Liver (tissue), 8 donors: ENCODE measurements at regions not wholly inside any gene's neighbourhood (a gene's known extent, or its start where the extent isn't known, plus 50 kb on each side); places are given as distances from the start of the nearest gene placed in this dataset.

Experiments
- DNase-seq: peaks from one replicate; pipeline ENCODE4 v3.0.0-alpha.2; 2017; ENCODE audit warnings: low spot score
- H3K27ac ChIP-seq, 2 donors: one replicate each; pipeline ENCODE4 v1.7.0; 2013; ENCODE audit warnings: inconsistent platforms in 2 of 2, low read length in 2 of 2, control low read depth in 1 of 2, low read depth in 1 of 2, mild to moderate bottlenecking in 1 of 2
- H3K27me3 ChIP-seq, 4 donors: one replicate each; pipeline versions ENCODE4 v1.6.1 to v1.7.0; 2013; ENCODE audit warnings: low read length in 3 of 4, inconsistent platforms in 1 of 4, mild to moderate bottlenecking in 1 of 4, moderate library complexity in 1 of 4; ENCODE audit not compliant: control insufficient read depth in 4 of 4, insufficient read depth in 4 of 4
- H3K36me3 ChIP-seq, 4 donors: one replicate each; pipeline versions ENCODE4 v1.6.1 to v1.7.0; 2013; ENCODE audit warnings: low read length in 3 of 4, mild to moderate bottlenecking in 3 of 4, low read depth in 1 of 4, moderate library complexity in 1 of 4; ENCODE audit not compliant: control insufficient read depth in 4 of 4, insufficient read depth in 3 of 4
- H3K4me1 ChIP-seq, 4 donors: one replicate each; pipeline versions ENCODE4 v1.6.1 to v1.7.0; 2013; ENCODE audit warnings: low read length in 3 of 4, mild to moderate bottlenecking in 3 of 4, moderate library complexity in 1 of 4; ENCODE audit not compliant: control insufficient read depth in 4 of 4, insufficient read depth in 4 of 4
- H3K4me3 ChIP-seq, 3 donors: one replicate each; pipeline versions ENCODE4 v1.6.1 to v1.7.0; 2013; ENCODE audit warnings: low read length in 3 of 3, control low read depth in 1 of 3, low read depth in 1 of 3, mild to moderate bottlenecking in 1 of 3
- H3K9ac ChIP-seq, 2 donors: one replicate each; pipeline ENCODE4 v1.7.0; 2013; ENCODE audit warnings: low read length in 2 of 2, mild to moderate bottlenecking in 2 of 2, moderate library complexity in 2 of 2, control low read depth in 1 of 2, low read depth in 1 of 2
- H3K9me3 ChIP-seq, 4 donors: one replicate each; pipeline versions ENCODE4 v1.6.1 to v1.7.0; 2013; ENCODE audit warnings: low read length in 3 of 4; ENCODE audit not compliant: control insufficient read depth in 4 of 4
- EGR1 ChIP-seq, 2 donors: IDR thresholded peaks; 2 replicates each; pipeline ENCODE4 v1.6.1; 2016 to 2018; ENCODE audit warnings: antibody characterized with exemption in 2 of 2, low read depth in 2 of 2
- FOXA1 ChIP-seq: IDR thresholded peaks from 2 replicates; pipeline ENCODE4 v1.6.1; 2016; ENCODE audit warnings: antibody characterized with exemption
- FOXA2 ChIP-seq: IDR thresholded peaks from 2 replicates; pipeline ENCODE4 v1.6.1; 2016; ENCODE audit warnings: antibody characterized with exemption
- GABPA ChIP-seq, 2 donors: IDR thresholded peaks in 1 of 2; conservative IDR thresholded peaks in 1 of 2; 2 replicates each; pipeline ENCODE4 v1.6.1; 2016; ENCODE audit warnings: antibody characterized with exemption in 2 of 2, mild to moderate bottlenecking in 1 of 2, moderate library complexity in 1 of 2
- HNF4A ChIP-seq, 2 donors: conservative IDR thresholded peaks; 2 replicates each; pipeline ENCODE4 v1.6.1; 2016; ENCODE audit warnings: antibody characterized with exemption in 2 of 2, mild to moderate bottlenecking in 2 of 2
- HNF4G ChIP-seq: IDR thresholded peaks from 2 replicates; pipeline ENCODE4 v1.6.1; 2016; ENCODE audit warnings: antibody characterized with exemption
- JUND ChIP-seq, 2 donors: IDR thresholded peaks; 2 replicates each; pipeline ENCODE4 v1.6.1; 2016; ENCODE audit warnings: antibody characterized with exemption in 2 of 2
- NR2F2 ChIP-seq: IDR thresholded peaks from 2 replicates; pipeline ENCODE4 v1.6.1; 2016; ENCODE audit warnings: antibody characterized with exemption
- RAD21 ChIP-seq, 2 donors: IDR thresholded peaks; 2 replicates each; pipeline ENCODE4 v1.6.1; 2016; ENCODE audit warnings: antibody characterized with exemption in 2 of 2, mild to moderate bottlenecking in 2 of 2
- RXRA ChIP-seq, 2 donors: IDR thresholded peaks; 2 replicates each; pipeline ENCODE4 v1.6.1; 2017 to 2018; ENCODE audit warnings: antibody characterized with exemption in 2 of 2, mild to moderate bottlenecking in 1 of 2
- SP1 ChIP-seq: IDR thresholded peaks from 2 replicates; pipeline ENCODE4 v1.6.1; 2018; ENCODE audit warnings: antibody characterized with exemption, mild to moderate bottlenecking
- TAF1 ChIP-seq: conservative IDR thresholded peaks from 2 replicates; pipeline ENCODE4 v1.6.1; 2016; ENCODE audit warnings: antibody characterized with exemption, mild to moderate bottlenecking
- YY1 ChIP-seq: IDR thresholded peaks from 2 replicates; pipeline ENCODE4 v1.6.1; 2016; ENCODE audit warnings: antibody characterized with exemption, mild to moderate bottlenecking
- WGBS: extraction: QIAGEN DNeasy Blood & Tissue Kit; methylation state at CpG from one replicate; pipeline ENCODE4 v1.1.7; 2013; 5-methylcytosine and 5-hydroxymethylcytosine counted together
- TF ChIP-seq, protein P1 (sequence below): IDR thresholded peaks from 2 replicates; pipeline ENCODE4 v1.6.1; 2016; ENCODE audit warnings: antibody characterized with exemption, mild to moderate bottlenecking
- TF ChIP-seq, protein P2 (sequence below): IDR thresholded peaks from 2 replicates; pipeline ENCODE4 v1.6.1; 2016; ENCODE audit warnings: antibody characterized with exemption
- TF ChIP-seq, protein P3 (sequence below): fragments of 150-350 bp; IDR thresholded peaks from 2 replicates; pipeline ENCODE4 v1.5.1; 2017; ENCODE audit warnings: improper control_type of control experiment, low read depth, low read length; ENCODE audit not compliant: missing input control
- TF ChIP-seq, protein P4 (sequence below): IDR thresholded peaks from 2 replicates; pipeline ENCODE4 v1.6.1; 2016; ENCODE audit warnings: antibody characterized with exemption
- TF ChIP-seq, protein P5 (sequence below): IDR thresholded peaks from 2 replicates; pipeline ENCODE4 v1.6.1; 2016; ENCODE audit warnings: antibody characterized with exemption
- donor health status: healthy.
- donor health status: healthy.
- donor health status: healthy.
- donor health status: healthy.
- donor health status: healthy.

DNA sequence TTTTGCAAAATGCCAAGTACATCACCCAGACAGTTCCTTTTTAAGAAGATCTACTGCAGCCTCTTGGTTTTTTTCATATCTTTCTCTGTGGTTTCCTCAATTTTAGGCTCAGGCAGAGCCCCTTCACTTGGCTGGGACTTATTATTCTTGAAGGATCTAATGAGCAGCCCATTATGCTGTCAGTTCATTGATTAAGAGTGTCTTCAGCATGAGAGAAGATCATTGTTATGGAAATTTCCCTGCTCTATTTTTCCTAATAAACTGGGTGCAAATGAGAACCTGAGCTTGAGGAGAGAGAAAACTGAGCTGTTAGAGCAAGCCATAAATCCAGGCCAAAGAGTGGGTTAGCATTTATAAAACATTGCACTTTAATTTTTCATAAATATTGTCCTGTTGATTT, 146.5 kb downstream of the SEC23IP start:
- no peaks in the 10 kb centered on the region for H3K9me3 ChIP-seq
- TF ChIP-seq RAD21 (IDR thresholded peaks at IDR 0.05) = no peak
- TF ChIP-seq FOXA2 = no peak
- no peak for TF ChIP-seq HNF4A (conservative IDR thresholded peaks at IDR 0.05)
- TF ChIP-seq SP1 = no peak
- TF ChIP-seq FOXA1 = no peak
- no peak for TF ChIP-seq YY1
- TF ChIP-seq NR2F2 = no peak
- TF ChIP-seq, protein P1, sequence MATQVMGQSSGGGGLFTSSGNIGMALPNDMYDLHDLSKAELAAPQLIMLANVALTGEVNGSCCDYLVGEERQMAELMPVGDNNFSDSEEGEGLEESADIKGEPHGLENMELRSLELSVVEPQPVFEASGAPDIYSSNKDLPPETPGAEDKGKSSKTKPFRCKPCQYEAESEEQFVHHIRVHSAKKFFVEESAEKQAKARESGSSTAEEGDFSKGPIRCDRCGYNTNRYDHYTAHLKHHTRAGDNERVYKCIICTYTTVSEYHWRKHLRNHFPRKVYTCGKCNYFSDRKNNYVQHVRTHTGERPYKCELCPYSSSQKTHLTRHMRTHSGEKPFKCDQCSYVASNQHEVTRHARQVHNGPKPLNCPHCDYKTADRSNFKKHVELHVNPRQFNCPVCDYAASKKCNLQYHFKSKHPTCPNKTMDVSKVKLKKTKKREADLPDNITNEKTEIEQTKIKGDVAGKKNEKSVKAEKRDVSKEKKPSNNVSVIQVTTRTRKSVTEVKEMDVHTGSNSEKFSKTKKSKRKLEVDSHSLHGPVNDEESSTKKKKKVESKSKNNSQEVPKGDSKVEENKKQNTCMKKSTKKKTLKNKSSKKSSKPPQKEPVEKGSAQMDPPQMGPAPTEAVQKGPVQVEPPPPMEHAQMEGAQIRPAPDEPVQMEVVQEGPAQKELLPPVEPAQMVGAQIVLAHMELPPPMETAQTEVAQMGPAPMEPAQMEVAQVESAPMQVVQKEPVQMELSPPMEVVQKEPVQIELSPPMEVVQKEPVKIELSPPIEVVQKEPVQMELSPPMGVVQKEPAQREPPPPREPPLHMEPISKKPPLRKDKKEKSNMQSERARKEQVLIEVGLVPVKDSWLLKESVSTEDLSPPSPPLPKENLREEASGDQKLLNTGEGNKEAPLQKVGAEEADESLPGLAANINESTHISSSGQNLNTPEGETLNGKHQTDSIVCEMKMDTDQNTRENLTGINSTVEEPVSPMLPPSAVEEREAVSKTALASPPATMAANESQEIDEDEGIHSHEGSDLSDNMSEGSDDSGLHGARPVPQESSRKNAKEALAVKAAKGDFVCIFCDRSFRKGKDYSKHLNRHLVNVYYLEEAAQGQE = no peak
- TF ChIP-seq RXRA (IDR thresholded peaks at IDR 0.05) = no peak
- TF ChIP-seq, protein P2, sequence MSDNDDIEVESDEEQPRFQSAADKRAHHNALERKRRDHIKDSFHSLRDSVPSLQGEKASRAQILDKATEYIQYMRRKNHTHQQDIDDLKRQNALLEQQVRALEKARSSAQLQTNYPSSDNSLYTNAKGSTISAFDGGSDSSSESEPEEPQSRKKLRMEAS = no peak
- TF ChIP-seq, protein P3, sequence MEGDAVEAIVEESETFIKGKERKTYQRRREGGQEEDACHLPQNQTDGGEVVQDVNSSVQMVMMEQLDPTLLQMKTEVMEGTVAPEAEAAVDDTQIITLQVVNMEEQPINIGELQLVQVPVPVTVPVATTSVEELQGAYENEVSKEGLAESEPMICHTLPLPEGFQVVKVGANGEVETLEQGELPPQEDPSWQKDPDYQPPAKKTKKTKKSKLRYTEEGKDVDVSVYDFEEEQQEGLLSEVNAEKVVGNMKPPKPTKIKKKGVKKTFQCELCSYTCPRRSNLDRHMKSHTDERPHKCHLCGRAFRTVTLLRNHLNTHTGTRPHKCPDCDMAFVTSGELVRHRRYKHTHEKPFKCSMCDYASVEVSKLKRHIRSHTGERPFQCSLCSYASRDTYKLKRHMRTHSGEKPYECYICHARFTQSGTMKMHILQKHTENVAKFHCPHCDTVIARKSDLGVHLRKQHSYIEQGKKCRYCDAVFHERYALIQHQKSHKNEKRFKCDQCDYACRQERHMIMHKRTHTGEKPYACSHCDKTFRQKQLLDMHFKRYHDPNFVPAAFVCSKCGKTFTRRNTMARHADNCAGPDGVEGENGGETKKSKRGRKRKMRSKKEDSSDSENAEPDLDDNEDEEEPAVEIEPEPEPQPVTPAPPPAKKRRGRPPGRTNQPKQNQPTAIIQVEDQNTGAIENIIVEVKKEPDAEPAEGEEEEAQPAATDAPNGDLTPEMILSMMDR = no peak
- no peak for TF ChIP-seq JUND (IDR thresholded peaks at IDR 0.05)
- no peak for TF ChIP-seq TAF1
- TF ChIP-seq, protein P4, sequence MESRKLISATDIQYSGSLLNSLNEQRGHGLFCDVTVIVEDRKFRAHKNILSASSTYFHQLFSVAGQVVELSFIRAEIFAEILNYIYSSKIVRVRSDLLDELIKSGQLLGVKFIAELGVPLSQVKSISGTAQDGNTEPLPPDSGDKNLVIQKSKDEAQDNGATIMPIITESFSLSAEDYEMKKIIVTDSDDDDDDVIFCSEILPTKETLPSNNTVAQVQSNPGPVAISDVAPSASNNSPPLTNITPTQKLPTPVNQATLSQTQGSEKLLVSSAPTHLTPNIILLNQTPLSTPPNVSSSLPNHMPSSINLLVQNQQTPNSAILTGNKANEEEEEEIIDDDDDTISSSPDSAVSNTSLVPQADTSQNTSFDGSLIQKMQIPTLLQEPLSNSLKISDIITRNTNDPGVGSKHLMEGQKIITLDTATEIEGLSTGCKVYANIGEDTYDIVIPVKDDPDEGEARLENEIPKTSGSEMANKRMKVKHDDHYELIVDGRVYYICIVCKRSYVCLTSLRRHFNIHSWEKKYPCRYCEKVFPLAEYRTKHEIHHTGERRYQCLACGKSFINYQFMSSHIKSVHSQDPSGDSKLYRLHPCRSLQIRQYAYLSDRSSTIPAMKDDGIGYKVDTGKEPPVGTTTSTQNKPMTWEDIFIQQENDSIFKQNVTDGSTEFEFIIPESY = no peak
- no peaks in the 10 kb centered on the region for H3K36me3 ChIP-seq
- peaks cover 0 to 4% (median 0%) of the 10 kb centered on the region in 4 donors for H3K27me3 ChIP-seq
- H3K4me3 ChIP-seq = no peak overlapping the region
- H3K27ac ChIP-seq = no peak overlapping the region
- no peak for DNase-seq
- H3K9ac ChIP-seq = no peak overlapping the region
- no peaks in the 10 kb centered on the region for H3K4me1 ChIP-seq

DNA sequence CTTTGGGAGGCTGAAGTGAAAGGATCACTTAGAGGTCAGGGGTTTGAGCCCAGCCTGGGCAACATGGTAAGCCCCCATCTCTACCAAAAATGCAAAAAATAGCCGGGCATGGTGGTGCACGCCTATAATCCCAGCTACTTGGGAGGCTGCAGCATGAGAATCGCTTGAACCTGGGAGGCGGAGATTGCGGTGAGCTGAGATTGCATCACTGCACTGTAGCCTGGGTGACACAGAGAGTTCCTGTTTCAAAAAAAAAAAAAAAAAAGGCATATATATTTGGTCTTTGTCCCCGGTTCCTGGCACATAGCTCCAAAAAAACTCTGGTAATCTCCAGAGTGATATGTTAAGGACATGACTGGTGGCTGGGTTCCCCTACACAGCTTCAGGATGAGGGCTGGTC, 147.3 kb downstream of the SEC23IP start:
- Histone ChIP-seq H3K27ac (no peak overlapping the region), H3K27me3 (peaks cover 0 to 4% (median 0%) of the 10 kb centered on the region in 4 donors), H3K9ac (no peak overlapping the region), H3K36me3 (no peaks in the 10 kb centered on the region), H3K9me3 (no peaks in the 10 kb centered on the region), H3K4me3 (no peak overlapping the region), H3K4me1 (no peaks in the 10 kb centered on the region)
- no peak for DNase-seq
- TF ChIP-seq GABPA (IDR thresholded peaks at IDR 0.05 in 1 of 2, conservative IDR thresholded peaks at IDR 0.05 in 1 of 2) (no peak), RXRA (IDR thresholded peaks at IDR 0.05) (no peak), YY1 (no peak), TAF1 (no peak), SP1 (no peak), FOXA2 (no peak), HNF4A (conservative IDR thresholded peaks at IDR 0.05) (no peak), EGR1 (IDR thresholded peaks at IDR 0.05; ENCODE audit: low read depth in 2 of 2) (no peak), HNF4G (no peak), JUND (IDR thresholded peaks at IDR 0.05) (no peak), NR2F2 (no peak), RAD21 (IDR thresholded peaks at IDR 0.05) (no peak), FOXA1 (no peak)
- TF ChIP-seq, protein P4 = no peak
- TF ChIP-seq, protein P5, sequence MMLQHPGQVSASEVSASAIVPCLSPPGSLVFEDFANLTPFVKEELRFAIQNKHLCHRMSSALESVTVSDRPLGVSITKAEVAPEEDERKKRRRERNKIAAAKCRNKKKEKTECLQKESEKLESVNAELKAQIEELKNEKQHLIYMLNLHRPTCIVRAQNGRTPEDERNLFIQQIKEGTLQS = no peak
- TF ChIP-seq, protein P3 = no peak
- TF ChIP-seq, protein P2 = no peak
- 86% methylated on average over 6 of the region's 6 CpGs for WGBS
